GM12873 (cell line): ENCODE measurements at regions not wholly inside any gene's neighbourhood (a gene's known extent, or its start where the extent isn't known, plus 50 kb on each side); places are given as distances from the start of the nearest gene placed in this dataset.

Experiments used
- CTCF ChIP-seq: IDR thresholded peaks from 2 replicates; pipeline ENCODE4 v1.5.1; 2012; ENCODE audit warnings: low read depth, mild to moderate bottlenecking, moderate library complexity, low read length, control low read depth; ENCODE audit not compliant: insufficient read depth; ENCODE audit errors: missing control alignments

- TF ChIP-seq CTCF: no peak
Measured at GRCh38 chr2:164066095-164066494, 330.3 kb upstream of the FIGN start.

- no peak for TF ChIP-seq CTCF
Measured at GRCh38 chr2:164065038-164065437, 329.2 kb upstream of the FIGN start.

- peak; percentile 77 for TF ChIP-seq CTCF
Measured at GRCh38 chr2:164061129-164061746, 325.4 kb upstream of the FIGN start.

- TF ChIP-seq CTCF: no peak
Measured at GRCh38 chr2:164060031-164060430, 324.2 kb upstream of the FIGN start.

GRCh38 chr2:164055623-164056022 lies 319.8 kb upstream of the FIGN start:
- TF ChIP-seq CTCF: no peak

GRCh38 chr2:164054651-164055050 lies 318.8 kb upstream of the FIGN start:
- TF ChIP-seq CTCF: no peak

GRCh38 chr2:164053021-164053420 lies 317.2 kb upstream of the FIGN start:
- TF ChIP-seq CTCF: no peak
